ENCODE measurements at regions not wholly inside any gene's neighbourhood (a gene's known extent, or its start where the extent isn't known, plus 50 kb on each side); places are given as distances from the start of the nearest gene placed in this dataset.

DNA sequence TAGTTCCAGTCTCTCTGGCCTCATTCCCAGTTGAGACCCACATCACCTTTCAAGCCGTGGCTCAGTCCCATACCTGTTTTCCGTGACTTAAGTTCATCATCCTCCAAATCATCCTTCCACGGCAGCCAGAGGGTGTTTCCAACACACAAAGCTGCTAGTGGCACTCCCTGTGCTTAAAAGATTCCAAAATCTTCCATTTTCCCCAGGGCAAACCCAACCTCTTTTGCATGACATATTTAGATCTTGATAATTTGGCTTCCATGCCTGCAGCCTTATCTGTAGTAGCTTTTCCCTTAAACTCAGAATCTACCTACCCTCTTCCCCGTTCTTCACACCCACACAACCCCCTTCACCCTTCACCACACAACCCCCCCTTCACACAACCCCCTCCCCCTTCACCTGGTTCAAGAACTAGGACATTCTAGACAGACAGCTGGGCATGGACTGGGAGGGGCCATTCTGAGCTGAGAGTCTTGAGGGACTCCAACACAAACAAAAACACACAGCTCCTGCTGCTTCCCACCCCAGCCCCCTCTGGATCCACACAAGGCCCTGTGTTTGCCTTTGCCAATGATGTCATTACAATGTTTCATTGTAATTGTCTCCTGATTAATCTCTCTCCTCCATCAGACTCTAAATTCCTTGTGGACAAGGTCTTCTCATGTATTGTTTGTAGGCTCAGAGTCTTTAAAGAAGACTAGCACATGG is 268.2 kb downstream of the SH3GL2 start:
- no peak overlapping the region for H3K27ac ChIP-seq (ENCODE audit: low read length)
- no peak overlapping the region for H3K4me3 ChIP-seq (ENCODE audit: low read length)
- no peak overlapping the region for H3K9ac ChIP-seq (ENCODE audit: low read length)

DNA sequence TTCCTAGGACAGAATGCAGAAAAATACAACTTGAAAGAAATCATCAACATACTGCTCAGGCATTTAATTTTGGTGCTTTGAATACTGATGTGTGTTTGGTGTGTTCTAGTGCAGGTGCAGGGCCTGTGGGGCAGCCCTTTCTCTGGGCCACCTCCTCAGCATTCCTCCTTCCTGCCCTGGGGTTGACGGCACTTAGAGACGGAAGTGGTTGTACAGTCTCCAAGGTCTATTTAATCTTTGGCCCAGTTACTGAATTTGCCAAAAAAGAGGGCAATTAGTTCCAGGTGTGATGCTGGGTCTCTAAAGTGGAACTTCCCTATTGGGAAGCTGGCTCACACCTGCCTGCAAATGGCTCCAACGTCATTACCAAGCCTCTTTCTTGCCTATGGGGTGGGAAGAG is 269.0 kb downstream of the SH3GL2 start:
- Histone ChIP-seq H3K27ac (ENCODE audit: low read length) (no peak overlapping the region), H3K9ac (ENCODE audit: low read length) (no peak overlapping the region), H3K36me3 (ENCODE audit: control insufficient read depth, low read depth, low read length) (no peaks in the 10 kb centered on the region), H3K4me1 (ENCODE audit: control insufficient read depth, low read depth, low read length) (no peaks in the 10 kb centered on the region), H3K27me3 (ENCODE audit: control insufficient read depth, insufficient read depth, low read length) (no peaks in the 10 kb centered on the region), H3K9me3 (ENCODE audit: control insufficient read depth, low read depth, low read length) (no peaks in the 10 kb centered on the region), H3K4me3 (ENCODE audit: low read length) (no peak overlapping the region)

More for the DNA sequence above, 268.2 kb downstream of the SH3GL2 start:
- Histone ChIP-seq H3K27me3 (ENCODE audit: control insufficient read depth, insufficient read depth, low read length) (no peaks in the 10 kb centered on the region), H3K36me3 (ENCODE audit: control insufficient read depth, low read depth, low read length) (no peaks in the 10 kb centered on the region), H3K9me3 (ENCODE audit: control insufficient read depth, low read depth, low read length) (no peaks in the 10 kb centered on the region), H3K4me1 (ENCODE audit: control insufficient read depth, low read depth, low read length) (no peaks in the 10 kb centered on the region)

DNA sequence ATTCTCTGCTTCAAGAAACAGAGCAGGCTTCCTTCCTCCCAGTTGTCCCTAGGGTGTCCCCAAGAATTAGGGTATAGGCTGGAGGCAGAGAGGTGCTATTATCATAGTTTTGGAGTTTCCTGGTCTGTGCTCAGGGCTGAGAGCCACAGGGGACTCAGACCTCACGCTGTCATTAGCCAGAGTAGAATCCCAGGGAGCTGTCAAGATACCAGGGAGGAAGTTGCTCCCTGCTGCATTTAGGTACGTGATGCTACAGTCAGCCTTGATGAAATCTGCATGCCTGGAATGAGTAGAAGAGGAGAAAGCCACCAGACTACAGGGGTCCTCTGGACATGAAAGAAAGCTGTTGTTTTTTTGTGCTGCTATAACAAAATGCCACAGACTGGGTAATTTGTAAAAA is 273.2 kb downstream of the SH3GL2 start:
- no peaks in the 10 kb centered on the region for H3K36me3 ChIP-seq (ENCODE audit: control insufficient read depth, low read depth, low read length)

GRCh38 chr9:17854487-17854886 is 275.6 kb downstream of the SH3GL2 start:
- Histone ChIP-seq H3K4me1 (ENCODE audit: control insufficient read depth, low read depth, low read length) (no peaks in the 10 kb centered on the region), H3K9me3 (ENCODE audit: control insufficient read depth, low read depth, low read length) (no peaks in the 10 kb centered on the region), H3K36me3 (ENCODE audit: control insufficient read depth, low read depth, low read length) (no peaks in the 10 kb centered on the region), H3K4me3 (ENCODE audit: low read length) (no peak overlapping the region), H3K27ac (ENCODE audit: low read length) (no peak overlapping the region), H3K27me3 (ENCODE audit: control insufficient read depth, insufficient read depth, low read length) (no peaks in the 10 kb centered on the region), H3K9ac (ENCODE audit: low read length) (no peak overlapping the region)

More for the DNA sequence above, 273.2 kb downstream of the SH3GL2 start:
- no peak overlapping the region for H3K4me3 ChIP-seq (ENCODE audit: low read length)
- H3K27ac ChIP-seq (ENCODE audit: low read length): no peak overlapping the region
- no peaks in the 10 kb centered on the region for H3K9me3 ChIP-seq (ENCODE audit: control insufficient read depth, low read depth, low read length)
- H3K4me1 ChIP-seq (ENCODE audit: control insufficient read depth, low read depth, low read length): no peaks in the 10 kb centered on the region
- no peaks in the 10 kb centered on the region for H3K27me3 ChIP-seq (ENCODE audit: control insufficient read depth, insufficient read depth, low read length)
- H3K9ac ChIP-seq (ENCODE audit: low read length): no peak overlapping the region

GRCh38 chr9:17856995-17857394 is 278.1 kb downstream of the SH3GL2 start:
- no peaks in the 10 kb centered on the region for H3K9me3 ChIP-seq (ENCODE audit: control insufficient read depth, low read depth, low read length)
- H3K4me3 ChIP-seq (ENCODE audit: low read length): no peak overlapping the region
- no peak overlapping the region for H3K27ac ChIP-seq (ENCODE audit: low read length)
- no peaks in the 10 kb centered on the region for H3K27me3 ChIP-seq (ENCODE audit: control insufficient read depth, insufficient read depth, low read length)
- no peak overlapping the region for H3K9ac ChIP-seq (ENCODE audit: low read length)
- no peaks in the 10 kb centered on the region for H3K36me3 ChIP-seq (ENCODE audit: control insufficient read depth, low read depth, low read length)
- no peaks in the 10 kb centered on the region for H3K4me1 ChIP-seq (ENCODE audit: control insufficient read depth, low read depth, low read length)

- Histone ChIP-seq H3K27me3 (ENCODE audit: control insufficient read depth, insufficient read depth, low read length) (no peaks in the 10 kb centered on the region), H3K27ac (ENCODE audit: low read length) (no peak overlapping the region), H3K4me1 (ENCODE audit: control insufficient read depth, low read depth, low read length) (no peaks in the 10 kb centered on the region), H3K4me3 (ENCODE audit: low read length) (no peak overlapping the region), H3K9ac (ENCODE audit: low read length) (no peak overlapping the region), H3K9me3 (ENCODE audit: control insufficient read depth, low read depth, low read length) (no peaks in the 10 kb centered on the region), H3K36me3 (ENCODE audit: control insufficient read depth, low read depth, low read length) (no peaks in the 10 kb centered on the region)
These were observed 280.4 kb downstream of the SH3GL2 start for GRCh38 chr9:17859228-17859627.

DNA sequence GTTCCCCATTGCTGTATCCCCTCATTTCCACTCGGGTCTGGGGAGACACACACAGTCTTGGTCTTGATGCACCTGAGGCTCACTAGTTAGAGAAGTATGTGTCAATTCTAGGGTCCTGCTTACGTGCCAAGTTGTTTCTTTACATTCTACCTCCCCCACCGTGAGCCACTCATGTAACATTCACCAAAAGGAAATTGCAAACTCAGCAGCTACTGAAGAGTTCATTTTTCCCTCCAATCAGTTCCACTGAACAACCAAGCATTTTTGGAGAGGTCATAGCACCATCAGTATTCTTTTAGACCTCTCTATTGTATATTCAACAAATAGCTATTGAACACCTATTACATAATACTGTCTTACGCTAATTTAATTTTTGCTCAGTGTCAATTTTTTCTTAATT is 281.1 kb downstream of the SH3GL2 start:
- Histone ChIP-seq H3K9me3 (ENCODE audit: control insufficient read depth, low read depth, low read length) (no peaks in the 10 kb centered on the region), H3K36me3 (ENCODE audit: control insufficient read depth, low read depth, low read length) (no peaks in the 10 kb centered on the region), H3K9ac (ENCODE audit: low read length) (no peak overlapping the region), H3K4me1 (ENCODE audit: control insufficient read depth, low read depth, low read length) (no peaks in the 10 kb centered on the region), H3K4me3 (ENCODE audit: low read length) (no peak overlapping the region), H3K27ac (ENCODE audit: low read length) (no peak overlapping the region), H3K27me3 (ENCODE audit: control insufficient read depth, insufficient read depth, low read length) (no peaks in the 10 kb centered on the region)

GRCh38 chr9:17862101-17862500 is 283.2 kb downstream of the SH3GL2 start:
- no peak overlapping the region for H3K9ac ChIP-seq (ENCODE audit: low read length)
- H3K4me3 ChIP-seq (ENCODE audit: low read length): no peak overlapping the region
- H3K36me3 ChIP-seq (ENCODE audit: control insufficient read depth, low read depth, low read length): no peaks in the 10 kb centered on the region
- no peaks in the 10 kb centered on the region for H3K9me3 ChIP-seq (ENCODE audit: control insufficient read depth, low read depth, low read length)
- H3K4me1 ChIP-seq (ENCODE audit: control insufficient read depth, low read depth, low read length): no peaks in the 10 kb centered on the region
- H3K27ac ChIP-seq (ENCODE audit: low read length): no peak overlapping the region
- H3K27me3 ChIP-seq (ENCODE audit: control insufficient read depth, insufficient read depth, low read length): no peaks in the 10 kb centered on the region

DNA sequence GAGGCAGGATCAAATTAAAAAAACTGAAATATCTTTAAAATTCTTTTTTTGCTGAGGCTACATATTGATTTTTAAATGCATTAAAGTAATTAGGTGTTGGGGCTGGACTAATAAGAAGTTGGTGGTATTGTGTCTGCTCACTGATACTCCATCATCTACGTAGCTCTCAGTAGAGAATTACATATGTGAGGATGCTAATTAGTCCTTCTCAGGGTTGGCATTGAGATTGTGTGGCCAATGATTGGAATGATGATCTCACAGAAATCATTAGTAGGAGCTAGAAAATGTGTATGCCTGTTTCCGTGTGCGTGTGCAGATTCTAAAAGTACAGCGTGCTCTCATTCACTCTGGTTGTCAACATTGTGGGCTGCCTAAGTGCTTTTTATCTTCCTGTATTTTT is 283.8 kb downstream of the SH3GL2 start:
- H3K9me3 ChIP-seq (ENCODE audit: control insufficient read depth, low read depth, low read length): no peaks in the 10 kb centered on the region
- H3K27ac ChIP-seq (ENCODE audit: low read length): no peak overlapping the region
- H3K27me3 ChIP-seq (ENCODE audit: control insufficient read depth, insufficient read depth, low read length): no peaks in the 10 kb centered on the region

DNA sequence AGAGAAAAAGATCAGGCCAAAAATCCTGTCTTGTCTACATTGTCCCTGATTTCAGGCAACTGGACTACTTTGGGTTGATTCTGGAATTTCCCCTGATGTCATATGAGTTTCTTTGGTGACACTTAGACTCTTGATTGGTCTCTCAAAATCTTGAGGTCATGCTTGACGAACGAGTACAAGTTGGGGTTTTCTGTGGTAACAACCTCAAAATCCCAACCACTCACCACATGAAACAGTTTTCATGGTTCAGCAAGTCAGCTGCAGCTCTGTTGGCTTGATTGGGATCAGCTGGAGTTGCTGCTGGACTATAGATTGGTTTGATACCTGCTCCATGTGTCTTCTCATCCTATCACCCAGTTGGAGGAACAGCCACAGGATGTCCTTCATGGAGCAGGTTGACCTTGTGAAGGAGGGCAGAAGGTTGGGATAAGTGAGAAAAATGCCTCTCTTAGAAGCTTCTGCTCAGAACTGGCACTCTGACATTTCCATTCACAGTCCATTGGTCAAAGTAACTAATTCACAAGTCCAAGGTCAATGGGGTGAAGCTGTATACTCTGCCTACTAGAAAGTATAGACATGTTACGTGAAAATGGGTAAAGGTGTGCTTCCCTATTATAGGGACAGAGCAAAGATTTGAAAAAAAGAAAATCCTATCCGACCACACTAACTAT is 284.5 kb downstream of the SH3GL2 start:
- Histone ChIP-seq H3K9ac (ENCODE audit: low read length) (no peak overlapping the region), H3K4me3 (ENCODE audit: low read length) (no peak overlapping the region), H3K27me3 (ENCODE audit: control insufficient read depth, insufficient read depth, low read length) (no peaks in the 10 kb centered on the region), H3K36me3 (ENCODE audit: control insufficient read depth, low read depth, low read length) (no peaks in the 10 kb centered on the region), H3K27ac (ENCODE audit: low read length) (no peak overlapping the region), H3K4me1 (ENCODE audit: control insufficient read depth, low read depth, low read length) (no peaks in the 10 kb centered on the region), H3K9me3 (ENCODE audit: control insufficient read depth, low read depth, low read length) (no peaks in the 10 kb centered on the region)

More for the DNA sequence above, 283.8 kb downstream of the SH3GL2 start:
- no peaks in the 10 kb centered on the region for H3K4me1 ChIP-seq (ENCODE audit: control insufficient read depth, low read depth, low read length)
- H3K9ac ChIP-seq (ENCODE audit: low read length): no peak overlapping the region
- no peak overlapping the region for H3K4me3 ChIP-seq (ENCODE audit: low read length)
- no peaks in the 10 kb centered on the region for H3K36me3 ChIP-seq (ENCODE audit: control insufficient read depth, low read depth, low read length)

GRCh38 chr9:17863924-17864323 is 285.1 kb downstream of the SH3GL2 start:
- Histone ChIP-seq H3K4me3 (ENCODE audit: low read length) (no peak overlapping the region), H3K4me1 (ENCODE audit: control insufficient read depth, low read depth, low read length) (no peaks in the 10 kb centered on the region), H3K27ac (ENCODE audit: low read length) (no peak overlapping the region), H3K9ac (ENCODE audit: low read length) (no peak overlapping the region), H3K36me3 (ENCODE audit: control insufficient read depth, low read depth, low read length) (no peaks in the 10 kb centered on the region), H3K27me3 (ENCODE audit: control insufficient read depth, insufficient read depth, low read length) (no peaks in the 10 kb centered on the region), H3K9me3 (ENCODE audit: control insufficient read depth, low read depth, low read length) (no peaks in the 10 kb centered on the region)

GRCh38 chr9:17864951-17865350 is 286.1 kb downstream of the SH3GL2 start:
- Histone ChIP-seq H3K27ac (ENCODE audit: low read length) (no peak overlapping the region), H3K4me3 (ENCODE audit: low read length) (no peak overlapping the region), H3K9ac (ENCODE audit: low read length) (no peak overlapping the region), H3K9me3 (ENCODE audit: control insufficient read depth, low read depth, low read length) (no peaks in the 10 kb centered on the region), H3K36me3 (ENCODE audit: control insufficient read depth, low read depth, low read length) (no peaks in the 10 kb centered on the region), H3K4me1 (ENCODE audit: control insufficient read depth, low read depth, low read length) (no peaks in the 10 kb centered on the region), H3K27me3 (ENCODE audit: control insufficient read depth, insufficient read depth, low read length) (no peaks in the 10 kb centered on the region)
